NB4 (cell line): ENCODE measurements at regions not wholly inside any gene's neighbourhood (a gene's known extent, or its start where the extent isn't known, plus 50 kb on each side); places are given as distances from the start of the nearest gene placed in this dataset.

Experiments used
- CTCF ChIP-seq: IDR thresholded peaks from one replicate; pipeline ENCODE4 v1.5.1; 2012; ENCODE audit warnings: low read depth, low read length
- POLR2A ChIP-seq: IDR thresholded peaks from 2 replicates; pipeline ENCODE4 v1.6.1; 2011; ENCODE audit warnings: mild to moderate bottlenecking; ENCODE audit not compliant: insufficient read length; ENCODE audit errors: extremely low read depth

- TF ChIP-seq CTCF (no peak), POLR2A (no peak)
Observed at GRCh38 chr2:120446236-120447126, 100.5 kb downstream of the INHBB start.
